GF-D8 (cell line): ENCODE measurements at regions not wholly inside any gene's neighbourhood (a gene's known extent, or its start where the extent isn't known, plus 50 kb on each side); places are given as distances from the start of the nearest gene placed in this dataset.

ENCODE experiments used
- DNase-seq: peaks from one replicate; lab custom pipeline; 2025; lab: John Stamatoyannopoulos, UW

DNA sequence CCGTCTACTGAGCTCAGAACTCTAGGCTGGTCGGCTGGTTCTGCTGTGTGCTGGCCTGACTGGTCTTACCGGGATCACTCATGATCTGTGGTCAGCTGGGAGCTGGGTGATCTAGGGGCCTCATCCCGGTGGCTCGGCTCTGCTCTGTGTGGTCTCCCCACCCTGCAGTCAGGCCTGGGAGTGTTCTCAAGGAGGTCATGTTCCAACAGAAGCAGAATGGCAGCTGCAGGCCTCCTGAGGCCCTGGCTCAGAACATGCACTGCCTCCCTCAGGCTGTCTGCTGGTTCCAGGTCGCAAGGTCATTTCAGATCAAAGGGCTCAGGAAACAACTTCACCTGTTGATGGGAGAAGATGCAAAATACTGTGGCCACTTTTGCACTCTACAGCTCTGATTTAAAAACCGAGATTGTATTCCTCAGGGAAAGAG lies 81.1 kb upstream of the RFX8 start:
- no peak for DNase-seq

DNA sequence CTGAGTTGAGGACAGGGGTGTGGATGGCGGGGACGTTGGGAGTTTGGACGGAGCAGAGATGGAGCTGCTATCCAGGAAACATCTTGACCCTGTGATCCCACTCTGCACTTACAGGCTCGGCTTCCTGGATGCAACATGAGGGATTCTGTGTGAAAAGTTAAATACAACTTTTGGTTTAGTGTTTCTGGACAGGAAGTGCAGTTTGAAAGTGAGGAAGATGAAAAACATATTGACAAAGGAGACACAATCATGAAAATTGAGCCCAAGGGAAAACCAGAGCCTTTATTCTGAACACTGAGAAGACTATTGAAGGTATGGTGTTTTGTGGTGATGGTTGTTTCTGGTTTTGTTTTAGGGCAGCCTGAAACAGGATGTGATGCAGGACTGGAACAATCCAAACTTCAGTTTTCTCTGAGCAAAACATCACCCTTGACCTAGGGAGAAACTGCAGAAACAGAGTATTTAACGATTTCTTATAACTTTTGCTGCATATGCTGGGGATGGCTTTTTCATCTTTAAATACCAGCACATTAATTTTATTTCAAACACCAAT lies 76.5 kb upstream of the RFX8 start:
- DNase-seq: no peak

DNA sequence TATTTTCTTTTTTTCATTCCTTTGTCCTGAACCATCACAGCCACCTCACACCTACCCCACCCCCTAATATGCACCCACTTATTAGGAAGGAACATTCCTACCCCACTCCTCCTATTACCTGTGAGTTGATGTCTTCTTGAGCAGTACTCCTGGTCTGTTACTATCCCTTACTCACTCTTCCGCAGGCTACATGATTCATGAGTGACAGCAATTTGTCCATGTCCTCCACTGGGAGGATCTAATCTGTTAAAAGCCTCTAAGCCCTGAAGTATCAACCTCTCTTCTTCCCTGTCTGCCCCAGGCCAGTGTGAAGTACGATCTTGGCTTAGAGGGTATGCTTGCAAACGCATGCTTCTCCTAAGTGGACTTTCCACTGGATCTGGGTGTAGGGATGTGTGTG lies 75.6 kb upstream of the RFX8 start:
- no peak for DNase-seq

DNA sequence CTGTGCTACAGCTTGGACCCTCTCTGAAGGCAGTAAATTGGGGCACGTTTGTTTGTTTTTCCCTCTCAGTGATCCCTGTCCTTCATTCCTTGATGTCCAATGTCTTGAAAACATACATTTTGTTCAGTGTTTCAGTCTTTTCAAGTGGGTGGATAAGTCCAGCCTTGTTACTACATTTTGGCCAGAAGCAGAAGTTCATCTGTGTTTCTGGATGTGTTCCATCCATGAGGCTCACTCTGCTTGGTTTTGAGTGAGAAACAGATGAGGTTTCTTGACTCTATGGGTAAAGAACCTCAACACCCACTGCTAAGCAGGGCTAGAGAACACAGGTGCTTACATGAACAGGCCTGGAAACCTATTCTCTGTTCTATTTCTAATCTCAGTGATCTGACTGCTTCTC lies 74.5 kb upstream of the RFX8 start:
- DNase-seq: no peak

DNA sequence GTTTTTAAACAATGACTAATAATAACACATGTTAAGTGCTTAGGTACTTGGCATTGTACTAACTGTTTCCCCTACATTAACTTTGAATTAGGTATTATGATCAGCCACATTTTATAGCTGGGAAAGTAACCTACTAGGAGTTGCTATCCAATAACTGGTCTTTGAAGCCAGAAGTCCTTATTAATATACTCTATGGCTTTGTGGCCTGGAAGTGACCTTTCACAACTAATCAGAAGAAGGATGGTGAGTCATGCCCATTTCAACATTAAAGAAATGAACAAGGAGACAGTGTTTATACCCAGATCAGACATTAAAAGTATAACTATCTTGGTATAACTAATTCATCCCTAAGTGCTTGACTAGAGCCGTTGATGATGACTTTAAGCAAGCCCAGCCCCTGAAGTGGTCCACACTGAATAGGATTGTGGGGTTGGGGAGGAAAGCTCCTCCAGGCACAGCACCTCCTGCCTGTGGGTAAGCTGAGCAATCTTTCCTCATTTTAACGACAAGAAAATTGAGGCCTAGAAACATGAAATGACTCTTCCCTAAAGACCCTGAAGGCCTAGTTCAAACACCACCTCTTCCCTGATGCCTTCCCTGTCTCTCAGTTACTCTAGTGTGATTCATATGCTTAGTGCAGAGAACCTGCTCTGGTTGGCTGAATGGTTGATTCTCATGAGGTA lies 71.6 kb upstream of the RFX8 start:
- no peak for DNase-seq

DNA sequence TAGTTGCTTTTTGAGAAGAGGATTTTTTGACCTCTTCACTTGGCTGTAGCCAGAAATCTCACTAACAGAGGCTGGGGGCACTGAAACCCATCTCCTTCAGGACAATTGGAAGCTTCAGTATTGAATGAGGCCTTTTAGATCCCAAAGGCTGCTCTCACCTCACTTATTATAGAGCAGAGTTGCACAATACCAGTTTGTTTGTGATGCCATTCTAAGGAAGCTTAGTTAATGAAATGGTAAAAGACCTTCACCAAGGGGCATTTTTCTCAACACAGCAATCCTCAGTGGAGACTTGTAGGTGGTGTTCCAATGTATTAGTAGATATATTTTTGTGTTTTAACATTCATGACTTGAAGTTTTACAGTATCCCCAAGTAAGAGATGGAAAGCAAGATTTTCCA lies 71.0 kb upstream of the RFX8 start:
- no peak for DNase-seq

DNA sequence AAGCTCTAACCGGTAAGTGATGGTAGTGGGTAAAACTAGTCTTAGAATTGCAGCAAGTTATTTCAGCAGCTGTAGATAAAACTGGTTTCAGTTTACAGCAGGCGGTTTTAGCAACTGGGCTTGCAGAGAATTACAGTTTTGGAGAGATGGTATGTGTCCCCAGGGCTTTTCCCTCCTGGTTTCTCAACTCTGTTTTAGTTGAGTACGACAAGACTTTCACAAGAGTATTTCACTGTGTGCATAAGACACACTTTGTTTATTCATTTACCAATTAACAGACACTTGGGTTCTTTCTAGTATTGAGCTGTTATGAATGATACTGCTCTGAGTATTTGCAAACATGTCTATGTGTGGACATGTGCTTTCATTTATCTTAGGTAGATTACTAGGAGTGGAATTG lies 65.6 kb upstream of the RFX8 start:
- no peak for DNase-seq

DNA sequence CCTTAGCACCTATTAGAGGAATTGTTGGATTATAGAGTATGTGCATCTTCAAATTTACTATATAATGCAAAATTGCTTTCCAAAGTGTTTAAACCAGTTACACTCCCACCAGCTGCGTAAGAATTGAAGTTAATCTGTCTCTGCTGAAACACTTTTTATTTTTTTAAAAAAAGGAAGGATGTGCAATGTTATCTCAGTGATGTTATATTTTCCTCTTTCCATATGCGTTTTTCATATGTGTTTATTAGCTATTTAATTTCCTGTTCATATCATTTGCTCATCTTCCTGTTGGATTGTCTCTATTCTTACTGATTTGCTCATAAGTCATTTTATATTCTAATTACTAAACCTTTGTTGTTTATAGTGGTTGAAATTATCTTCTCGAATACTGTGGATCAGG lies 63.2 kb upstream of the RFX8 start:
- no peak for DNase-seq

DNA sequence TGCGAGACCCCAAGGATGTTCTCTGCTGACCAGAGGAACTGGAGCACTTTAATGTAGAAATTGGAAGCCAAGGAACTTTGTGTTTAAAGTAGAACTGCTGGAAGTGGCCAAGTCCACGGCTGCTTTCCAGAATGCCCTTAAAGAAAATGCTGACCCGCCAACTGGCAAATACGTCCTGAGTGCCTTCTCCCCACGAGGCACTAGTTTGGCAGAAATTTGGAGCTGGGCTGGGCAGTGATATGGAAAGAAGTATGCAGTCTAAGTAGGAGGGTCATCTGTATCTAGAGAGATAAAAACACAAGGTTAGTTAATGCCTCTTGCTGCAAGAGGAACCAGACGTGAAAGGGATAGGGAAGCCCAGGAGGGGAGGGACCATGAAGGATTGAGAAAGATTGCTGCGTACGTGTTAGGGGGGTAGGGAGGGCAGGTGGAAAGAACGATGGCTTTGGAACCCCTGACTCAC lies 59.3 kb upstream of the RFX8 start:
- DNase-seq: peak; percentile 26

DNA sequence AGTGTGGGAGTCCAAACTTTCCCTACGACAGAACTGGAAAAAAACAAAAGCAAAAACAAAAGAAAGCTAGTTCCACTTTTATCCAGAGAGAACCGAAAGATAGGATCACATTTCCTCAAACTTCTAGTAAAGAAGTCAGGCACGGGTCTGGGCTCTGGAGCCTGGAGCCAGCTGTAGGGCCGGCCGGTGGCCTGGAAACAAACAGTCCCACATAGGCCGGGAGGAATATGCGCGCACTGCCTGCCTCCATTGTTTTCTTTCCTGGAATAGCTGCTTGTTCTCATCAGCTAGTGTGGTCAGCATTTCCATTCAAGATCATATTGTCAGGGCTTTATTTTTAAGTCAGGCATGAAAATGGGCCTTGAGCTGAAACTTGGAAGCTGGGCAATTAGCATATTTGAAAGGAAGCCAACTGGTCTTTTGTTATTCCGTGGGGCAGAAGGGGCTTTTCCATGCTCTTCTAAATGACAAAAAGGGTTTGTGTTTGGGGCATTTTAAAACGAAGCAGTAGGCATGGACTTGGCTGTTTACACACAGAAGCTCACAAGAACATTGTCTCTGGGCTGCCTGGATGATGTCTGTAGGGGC lies 58.7 kb upstream of the RFX8 start:
- DNase-seq: no peak

DNA sequence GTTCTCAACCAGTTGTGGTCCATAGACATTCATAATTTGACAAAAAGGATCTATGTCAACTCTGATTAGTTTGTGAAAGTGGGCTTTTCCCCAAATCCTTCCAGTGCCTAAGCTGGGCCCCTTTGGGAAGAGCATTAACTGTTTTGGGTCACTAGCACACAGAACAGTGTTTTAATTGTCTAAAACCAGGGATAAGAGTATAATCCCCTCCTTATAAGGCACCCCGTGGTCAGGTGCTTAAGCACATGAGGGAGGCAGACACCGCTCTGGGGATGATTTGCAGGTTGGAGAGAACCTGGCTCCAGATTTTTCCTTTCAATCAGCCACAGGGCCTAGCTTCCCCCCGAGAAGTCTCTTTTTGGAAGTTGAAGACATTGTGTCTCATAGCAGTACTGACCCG lies 53.6 kb upstream of the RFX8 start:
- DNase-seq: no peak

DNA sequence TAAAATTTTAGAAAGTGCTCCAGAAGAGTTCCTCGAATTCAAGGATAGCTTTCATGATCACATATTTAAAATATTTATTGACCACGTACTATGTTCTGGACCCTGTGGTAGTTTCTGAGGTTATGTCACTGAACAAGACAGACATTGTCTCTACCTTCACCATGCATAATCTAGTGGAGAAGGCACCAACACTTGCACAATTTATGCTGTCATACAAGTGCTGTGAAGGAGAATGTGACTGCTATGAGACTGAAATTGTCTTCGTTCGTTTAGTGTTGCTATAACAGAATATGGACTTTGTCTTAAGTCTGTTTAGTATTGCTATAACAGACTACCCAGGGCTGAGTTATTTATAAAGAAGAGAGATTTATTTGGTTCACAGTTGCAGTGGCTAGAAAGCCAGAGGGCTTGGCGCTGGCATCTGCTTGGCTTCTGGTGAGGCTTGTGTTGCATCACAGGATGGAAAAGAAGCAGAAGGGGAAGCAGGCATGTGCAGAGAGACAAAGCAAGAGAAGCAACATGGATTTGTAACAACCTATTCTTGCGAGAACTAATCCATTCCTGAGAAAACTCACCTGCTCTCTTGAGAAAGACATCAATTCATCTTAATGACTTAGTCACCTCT lies 50.0 kb upstream of the RFX8 start:
- peak; percentile 48 for DNase-seq
